ENCODE measurements at regions not wholly inside any gene's neighbourhood (a gene's known extent, or its start where the extent isn't known, plus 50 kb on each side); places are given as distances from the start of the nearest gene placed in this dataset.
"Not testable (repeated sequence)": the region's sequence is repeated elsewhere in the genome, so short reads cannot be mapped to it uniquely, and the experiment has no call there.

DNA sequence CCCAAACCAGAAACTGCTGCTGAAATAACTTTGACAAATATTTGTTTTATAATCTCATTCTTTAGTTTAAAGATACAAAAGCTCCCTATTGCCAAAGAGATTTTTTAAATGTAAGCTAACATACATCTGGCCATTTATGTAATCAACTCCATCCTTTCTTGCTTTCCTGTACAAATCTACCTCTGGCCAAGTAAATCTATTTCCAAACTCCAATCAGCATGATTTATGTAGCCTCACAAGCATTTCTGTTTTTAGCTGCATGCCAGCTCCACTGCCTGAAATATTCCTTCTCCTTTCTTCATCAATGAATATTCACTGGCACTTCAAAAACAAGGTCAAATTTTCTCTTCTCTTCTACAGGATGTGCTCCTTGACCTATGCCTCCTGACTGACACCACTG is 80.0 kb downstream of the SHOX2 start:
- peak; percentile 42 to 77 (median 53) for DNase-seq

DNA sequence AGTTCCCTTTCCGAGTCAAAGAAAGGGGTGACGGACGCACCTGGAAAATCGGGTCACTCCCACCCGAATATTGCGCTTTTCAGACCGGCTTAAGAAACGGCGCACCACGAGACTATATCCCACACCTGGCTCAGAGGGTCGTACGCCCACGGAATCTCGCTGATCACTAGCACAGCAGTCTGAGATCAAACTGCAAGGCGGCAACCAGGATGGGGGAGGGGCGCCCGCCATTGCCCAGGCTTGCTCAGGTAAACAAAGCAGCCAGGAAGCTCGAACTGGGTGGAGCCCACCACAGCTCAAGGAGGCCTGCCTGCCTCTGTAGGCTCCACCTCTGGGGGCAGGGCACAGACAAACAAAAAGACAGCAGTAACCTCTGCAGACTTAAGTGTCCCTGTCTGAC is 86.3 kb downstream of the SHOX2 start:
- not testable (repeated sequence) for DNase-seq

DNA sequence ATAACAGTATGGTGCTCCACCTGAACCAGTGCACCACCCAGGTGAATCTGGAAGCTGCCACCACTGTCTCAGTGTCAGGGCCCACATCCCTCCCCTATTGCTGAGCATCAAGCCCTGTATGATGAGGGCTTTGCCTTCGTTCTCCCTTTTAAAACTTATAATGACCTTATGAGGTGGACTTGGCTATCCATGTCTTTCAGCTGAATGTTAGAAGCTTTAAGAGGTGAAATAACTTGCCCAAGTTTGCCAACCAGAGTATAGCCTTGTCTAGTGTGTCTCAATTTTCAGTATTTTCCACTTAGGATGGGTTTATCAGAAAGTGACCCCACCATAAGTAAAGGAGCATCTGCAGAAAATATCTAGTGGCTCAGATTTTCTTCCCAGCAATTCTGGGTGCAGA is 87.8 kb downstream of the SHOX2 start:
- no peak for DNase-seq

DNA sequence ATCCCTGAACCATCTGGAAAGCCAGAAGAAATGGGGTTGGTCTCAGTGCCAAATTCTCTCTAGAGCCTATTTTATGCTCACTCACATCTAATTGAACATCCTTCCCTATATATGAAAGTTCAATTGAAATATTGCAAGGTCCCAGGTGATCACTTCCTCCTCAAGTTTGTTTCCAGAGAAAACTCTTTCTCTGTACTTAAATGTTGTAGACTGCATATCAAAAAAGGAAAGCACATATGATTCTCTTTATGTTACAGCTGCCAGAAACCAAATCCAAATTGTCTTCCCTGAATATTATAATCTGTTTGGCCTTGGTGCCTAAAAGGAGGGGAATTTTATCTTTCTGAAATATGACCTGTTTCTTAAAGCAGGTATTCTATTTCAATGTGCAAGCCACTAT is 93.3 kb downstream of the SHOX2 start:
- peak in 1 of 3 donors; percentile 55 for DNase-seq

DNA sequence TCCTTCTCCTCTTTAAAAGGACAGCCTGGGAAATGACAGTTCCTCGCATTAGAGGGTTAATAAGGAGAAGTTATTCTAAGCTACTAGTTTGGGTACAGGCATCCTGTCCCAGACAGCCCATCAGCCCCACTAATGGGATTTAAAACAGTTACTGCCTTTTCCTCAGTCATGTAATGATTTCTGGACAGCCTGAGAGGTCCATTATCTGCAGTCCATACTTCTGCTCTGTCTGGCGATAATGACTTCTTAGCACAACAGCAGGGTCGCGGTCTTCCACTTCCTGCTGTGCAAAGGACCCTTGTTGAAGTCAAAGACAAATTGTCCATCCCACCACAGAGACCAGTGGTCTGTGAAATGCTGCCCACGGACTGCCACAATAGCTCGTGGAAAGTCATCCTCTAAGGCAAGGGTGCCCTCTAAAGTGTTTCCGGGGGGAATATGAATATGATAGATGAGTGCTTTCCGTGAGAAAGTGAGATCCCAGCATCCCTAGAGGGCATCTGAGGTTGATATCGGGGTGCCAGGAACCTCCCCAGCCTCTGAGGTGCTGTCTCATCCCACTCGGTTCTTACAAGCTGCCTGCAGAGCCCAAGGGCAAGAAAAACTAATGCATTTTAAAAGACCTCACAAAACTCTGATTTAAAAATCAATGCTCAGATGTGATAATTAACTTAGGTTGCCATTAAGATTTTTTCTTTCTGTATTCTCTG is 100.7 kb downstream of the SHOX2 start:
- no peak for DNase-seq

DNA sequence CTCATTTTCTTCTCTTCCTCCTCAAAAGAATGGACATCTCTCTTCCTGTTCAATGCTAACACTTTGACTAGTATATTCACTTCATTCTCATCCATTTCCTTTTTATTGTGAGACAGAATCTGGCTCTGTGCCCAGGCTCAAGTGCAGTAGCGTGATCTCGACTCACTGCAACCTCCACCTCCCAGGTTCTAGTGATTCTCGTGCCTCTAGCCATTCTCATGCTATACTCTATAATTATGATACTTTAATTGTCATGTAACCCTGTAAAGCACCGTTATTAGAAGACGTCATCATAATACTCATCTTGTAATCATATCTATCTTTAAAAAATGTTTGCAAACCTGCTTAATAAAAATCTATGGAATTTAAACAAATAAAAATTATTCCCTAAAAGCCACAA is 107.0 kb downstream of the SHOX2 start:
- DNase-seq = no peak

DNA sequence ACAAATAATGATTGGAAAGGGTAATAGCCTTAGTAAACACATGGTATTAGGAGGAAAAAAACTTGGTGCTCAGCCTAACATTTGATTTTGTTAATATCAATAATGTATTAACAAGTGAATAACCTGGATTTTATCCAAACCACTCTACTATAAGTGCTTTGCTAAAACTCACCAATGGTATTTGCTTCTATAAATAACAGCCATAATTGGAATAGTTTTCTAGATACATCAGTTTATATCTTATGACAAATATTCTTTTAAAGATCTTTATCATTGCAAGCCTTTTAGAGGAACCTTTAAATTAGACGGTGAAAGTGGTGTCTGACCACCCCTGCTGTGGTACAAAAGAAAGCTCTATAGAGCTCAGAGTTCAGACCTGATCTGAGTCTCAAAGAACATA is 123.9 kb downstream of the SHOX2 start:
- DNase-seq = no peak

DNA sequence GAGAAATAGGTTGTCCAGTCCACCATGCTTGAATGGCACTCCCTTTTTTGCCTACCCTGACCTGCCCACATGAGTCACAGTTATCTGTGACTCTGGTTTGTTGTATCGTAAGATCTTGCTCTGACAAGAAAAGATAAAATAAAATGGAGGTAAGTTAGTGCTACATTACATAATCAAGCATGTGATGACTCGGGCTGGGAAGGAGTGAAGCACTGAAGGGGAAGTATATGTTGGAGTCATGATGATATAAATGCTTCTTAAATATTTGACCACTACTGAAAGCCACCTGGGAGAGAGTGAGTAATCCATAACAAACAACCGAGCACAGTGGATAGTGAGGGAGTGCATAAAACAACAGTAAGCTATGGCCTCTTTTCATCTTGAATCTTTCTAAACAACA is 124.4 kb downstream of the SHOX2 start:
- no peak for DNase-seq

DNA sequence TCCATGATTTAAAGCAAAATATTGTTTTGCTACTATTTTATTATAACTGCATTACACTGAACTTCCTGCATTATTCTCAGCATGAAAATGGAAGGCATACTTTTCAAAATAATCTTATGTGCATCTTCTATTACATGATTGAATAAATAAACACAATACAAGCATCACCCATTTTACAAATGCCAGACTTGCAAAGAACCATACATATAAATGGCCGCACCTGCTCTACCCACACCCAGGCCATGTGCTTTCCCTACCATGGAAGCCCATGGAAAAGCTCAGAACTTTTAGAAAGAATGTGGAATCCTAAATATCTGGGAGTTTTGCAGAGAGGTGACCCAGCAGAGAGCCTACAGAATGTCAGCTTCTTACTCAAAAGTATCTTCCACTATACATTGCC is 127.2 kb downstream of the SHOX2 start:
- no peak for DNase-seq

DNA sequence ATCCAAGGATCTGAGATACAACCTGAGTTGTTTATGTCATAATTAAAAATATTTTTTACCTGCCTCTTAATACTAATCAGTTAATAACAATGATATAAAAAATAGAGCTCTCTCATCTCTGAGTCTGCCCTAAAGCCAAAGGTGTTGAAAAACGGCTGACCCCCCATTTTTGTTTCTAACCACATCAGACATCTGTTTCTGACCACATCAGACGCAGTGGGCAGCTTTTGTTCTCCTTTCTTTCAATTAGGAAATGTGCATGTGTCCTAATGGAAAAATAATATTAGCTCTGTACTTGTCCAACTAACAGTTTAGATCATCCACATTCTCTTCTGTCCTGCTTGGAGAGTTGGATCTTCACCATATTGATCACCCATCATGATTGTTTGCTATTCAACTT is 144.6 kb downstream of the SHOX2 start:
- no peak for DNase-seq

DNA sequence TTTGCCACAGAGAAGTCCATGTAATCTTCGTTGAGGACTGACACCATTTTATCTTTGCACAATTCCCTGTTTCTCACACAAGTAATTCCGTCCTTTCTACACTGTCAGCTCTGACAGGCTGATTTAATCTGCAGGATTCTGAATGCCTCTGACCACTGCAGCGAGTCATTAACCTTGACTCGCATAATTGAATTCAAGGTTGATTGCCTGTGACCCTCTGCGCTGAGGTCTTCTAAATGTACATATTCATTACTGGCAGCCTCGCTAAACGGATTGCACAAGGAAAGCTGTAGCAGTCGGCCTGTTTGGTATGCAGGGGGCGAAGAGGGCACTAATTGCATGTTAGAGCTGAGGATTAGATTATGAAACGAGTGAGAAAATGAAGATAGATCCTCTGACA is 147.8 kb downstream of the SHOX2 start:
- no peak for DNase-seq

DNA sequence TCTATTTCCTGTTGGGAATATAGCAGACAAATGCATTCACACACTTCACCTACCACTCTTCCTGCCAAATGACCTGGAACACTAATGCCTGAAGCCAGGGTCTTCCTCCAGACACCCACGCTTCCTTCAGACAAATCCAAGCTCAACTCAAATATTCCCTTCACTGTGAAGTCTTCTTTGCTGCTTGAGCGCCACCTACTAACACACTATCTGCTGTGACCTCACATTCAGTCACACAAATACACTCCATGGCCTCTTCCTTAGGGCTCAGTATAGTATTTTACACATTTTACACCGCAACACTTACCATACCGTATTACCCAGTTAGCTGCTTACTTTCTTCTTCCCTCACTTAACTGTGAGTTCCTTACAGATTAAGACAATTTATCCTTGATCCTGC is 149.4 kb downstream of the SHOX2 start:
- peak in 1 of 3 donors; percentile 17 for DNase-seq

DNA sequence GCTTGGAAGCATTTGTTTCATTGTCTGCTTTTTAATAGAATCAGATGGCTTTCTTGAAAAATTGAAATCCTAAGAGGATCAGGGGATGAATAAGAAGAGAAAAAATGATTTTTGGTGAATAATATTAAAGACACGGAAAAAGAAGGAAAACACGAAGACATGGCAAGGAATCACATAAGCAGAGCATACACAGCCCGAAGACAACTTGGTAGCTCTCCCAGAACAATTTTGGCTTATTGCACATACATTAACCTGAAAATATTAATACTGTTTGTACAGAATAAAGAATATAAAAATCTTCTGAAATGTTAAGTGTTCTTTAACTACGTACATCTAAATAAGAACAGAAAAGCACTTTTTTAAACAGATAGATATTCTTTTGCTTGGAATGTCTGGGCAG is 150.0 kb downstream of the SHOX2 start:
- DNase-seq = peak; percentile 3 to 55 (median 28)

DNA sequence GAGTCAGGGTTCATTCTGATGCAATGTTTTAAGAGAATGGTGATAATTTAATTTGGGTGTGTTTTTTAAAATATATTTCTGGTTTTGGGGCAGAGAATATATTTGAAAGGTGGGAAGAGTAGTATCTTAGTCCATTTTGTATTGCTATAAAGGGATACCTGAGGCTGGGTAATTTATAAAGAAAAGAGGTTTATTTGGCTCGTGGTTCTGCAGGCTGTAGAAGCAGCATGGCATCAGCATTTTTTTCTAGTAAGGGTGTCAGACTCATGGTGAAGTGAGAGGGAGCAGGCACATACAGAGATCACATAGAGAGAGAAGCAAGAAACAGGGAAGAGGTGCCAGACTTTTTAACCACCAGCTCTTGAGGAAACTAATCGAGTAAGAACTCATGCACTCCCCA is 152.7 kb downstream of the SHOX2 start:
- no peak for DNase-seq

DNA sequence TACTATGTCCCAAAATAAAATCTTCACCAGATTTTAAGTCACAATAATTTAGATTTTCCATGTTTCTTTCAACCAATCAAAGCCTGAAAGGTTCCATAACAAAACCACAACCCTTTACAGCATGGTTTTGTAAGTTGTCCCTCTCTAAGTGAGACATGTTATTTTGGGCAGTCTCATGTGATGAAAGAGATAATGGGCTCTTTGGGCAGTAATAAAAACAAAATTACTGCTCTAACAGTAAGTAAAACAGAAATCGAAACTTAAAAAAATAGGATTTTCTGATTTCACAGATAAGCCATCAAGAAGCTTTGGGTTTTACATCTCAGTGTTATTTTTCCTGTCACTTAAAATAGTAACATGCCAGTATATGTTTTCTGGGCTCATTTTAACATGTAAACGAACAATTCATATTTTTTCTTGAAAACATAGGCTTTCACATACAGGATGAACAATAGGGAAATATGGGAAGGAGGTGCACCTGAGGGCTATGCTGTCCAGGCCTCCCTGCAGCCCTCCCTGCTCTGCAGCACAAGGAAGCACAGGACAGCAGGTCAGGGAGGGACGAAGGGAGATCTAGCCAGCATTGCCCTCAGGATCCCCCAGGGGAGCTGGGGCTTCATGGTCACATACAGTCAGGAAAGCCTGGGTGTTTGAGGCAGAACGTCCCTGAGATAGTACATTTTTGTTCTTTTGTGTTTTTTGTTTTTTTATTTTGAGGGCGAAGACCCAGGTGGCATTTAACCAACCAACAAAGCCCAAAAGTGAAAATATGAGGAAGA is 157.4 kb downstream of the SHOX2 start:
- DNase-seq = no peak

DNA sequence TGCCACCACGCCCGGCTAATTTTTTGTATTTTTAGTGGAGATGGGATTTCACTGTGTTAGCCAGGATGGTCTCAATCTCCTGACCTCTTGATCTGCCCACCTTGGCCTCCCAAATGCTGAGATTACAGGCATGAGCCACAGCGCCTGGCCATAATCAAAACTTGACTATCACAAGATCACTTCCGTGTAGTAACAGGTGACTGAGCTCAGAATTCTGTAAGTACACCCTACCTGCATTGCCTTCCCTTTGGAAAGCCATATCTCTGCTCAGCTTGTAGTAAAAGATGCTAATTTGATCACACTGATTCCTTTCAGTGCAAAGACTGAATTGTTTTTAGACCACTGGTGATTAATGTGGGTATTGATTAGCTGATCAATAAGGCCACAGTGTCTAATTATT is 167.1 kb downstream of the SHOX2 start:
- DNase-seq = no peak

DNA sequence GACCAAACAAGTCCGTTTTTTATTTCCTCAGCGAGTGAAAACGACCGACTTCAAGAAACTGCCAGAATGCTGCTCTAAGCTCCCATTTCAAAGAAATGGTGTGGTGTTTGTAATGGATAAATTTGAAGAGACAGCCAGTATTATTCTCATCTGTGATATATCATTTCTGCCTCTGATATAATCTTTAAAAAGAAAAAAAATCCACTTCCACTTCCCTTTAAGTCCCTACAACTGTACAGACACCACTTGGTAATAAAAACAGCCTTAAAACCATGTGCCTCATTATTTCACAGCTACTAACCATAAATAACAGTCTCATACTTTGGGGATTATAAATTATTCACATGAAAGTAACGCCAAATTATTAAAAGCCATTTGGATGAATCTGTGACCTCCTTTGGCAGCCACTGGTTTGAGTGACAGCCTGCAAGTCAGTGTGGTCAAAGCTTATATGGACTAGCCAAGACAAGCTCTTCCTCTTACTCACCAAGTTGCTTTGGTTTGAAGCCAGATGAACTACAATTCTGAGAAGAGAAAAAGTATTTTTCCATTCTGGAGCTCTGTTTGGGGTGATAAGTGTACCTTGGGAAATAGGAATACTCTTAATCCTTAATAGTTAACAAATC is 168.0 kb downstream of the SHOX2 start:
- peak; percentile 57 to 78 (median 69) for DNase-seq

DNA sequence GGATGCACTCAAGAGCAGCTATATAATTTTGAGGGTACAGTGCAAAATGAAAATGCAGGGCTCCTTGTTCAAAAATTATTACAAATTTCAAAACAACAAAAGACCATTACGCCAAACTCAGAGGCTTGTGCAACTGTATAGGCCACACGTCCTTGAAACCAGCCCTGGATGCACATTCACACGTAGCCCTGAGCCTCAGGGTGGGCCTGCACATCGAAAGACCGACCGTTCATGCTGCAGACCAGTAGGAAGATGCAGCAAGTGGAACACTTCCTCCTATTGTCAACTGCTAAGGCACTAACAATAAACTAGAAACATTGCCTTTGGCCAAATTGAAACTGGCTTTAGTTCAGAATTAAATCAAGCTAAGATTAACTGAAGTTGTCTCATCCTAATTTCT is 174.7 kb downstream of the SHOX2 start:
- no peak for DNase-seq

DNA sequence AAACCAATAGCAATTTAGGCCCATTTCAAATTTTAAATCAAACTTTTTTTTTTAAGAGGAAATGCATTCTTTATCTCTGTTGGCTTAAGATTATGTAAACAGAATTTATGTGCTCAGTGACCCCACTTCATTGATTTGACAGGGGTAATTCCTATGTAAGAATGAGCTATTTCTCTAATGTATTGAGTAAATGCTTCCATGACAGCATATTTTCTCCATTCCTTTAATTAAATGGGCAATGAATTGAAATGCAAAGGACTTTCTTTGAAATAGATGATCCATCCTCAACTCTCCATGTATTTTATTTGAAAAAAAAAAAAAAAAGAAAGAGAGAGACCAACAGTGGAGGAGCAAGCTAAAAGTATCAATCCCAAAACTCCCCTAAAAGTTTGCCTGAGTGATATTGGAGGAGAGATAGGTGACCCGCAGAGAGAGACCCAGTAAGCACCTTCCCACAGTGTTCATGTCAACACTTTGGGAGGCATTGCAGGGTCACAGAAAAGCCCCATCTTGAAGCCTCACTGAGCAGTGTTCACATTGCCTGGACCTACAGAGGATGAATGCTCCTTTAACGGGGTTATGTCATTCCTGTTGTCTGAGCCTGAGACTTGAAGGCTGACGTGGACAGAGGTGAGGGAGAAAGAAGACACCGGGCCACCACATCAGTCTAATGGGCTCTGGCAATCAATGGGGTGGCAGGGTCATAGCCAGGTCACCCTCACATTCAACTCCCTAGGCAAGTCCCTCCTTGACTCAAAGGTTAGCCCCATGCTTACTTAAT is 176.0 kb downstream of the SHOX2 start:
- DNase-seq = no peak

DNA sequence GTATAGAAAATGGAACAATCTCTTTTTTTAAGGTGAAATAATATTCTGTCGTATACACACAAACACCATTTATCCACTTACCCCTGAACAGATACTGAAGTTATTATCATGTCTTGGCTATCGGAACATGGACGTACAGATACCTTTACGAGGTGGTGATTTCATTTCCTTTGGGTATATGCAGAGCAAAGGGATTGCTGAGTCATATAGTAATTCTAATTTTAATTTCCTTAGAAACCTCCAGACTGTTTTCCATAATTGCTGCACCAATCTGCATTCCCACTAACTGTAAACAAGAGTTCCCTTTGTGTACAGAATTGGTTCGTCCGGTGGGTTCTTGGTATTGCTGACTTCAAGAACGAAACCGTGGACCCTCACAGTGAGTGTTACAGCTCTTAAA is 179.4 kb downstream of the SHOX2 start:
- DNase-seq = no peak

DNA sequence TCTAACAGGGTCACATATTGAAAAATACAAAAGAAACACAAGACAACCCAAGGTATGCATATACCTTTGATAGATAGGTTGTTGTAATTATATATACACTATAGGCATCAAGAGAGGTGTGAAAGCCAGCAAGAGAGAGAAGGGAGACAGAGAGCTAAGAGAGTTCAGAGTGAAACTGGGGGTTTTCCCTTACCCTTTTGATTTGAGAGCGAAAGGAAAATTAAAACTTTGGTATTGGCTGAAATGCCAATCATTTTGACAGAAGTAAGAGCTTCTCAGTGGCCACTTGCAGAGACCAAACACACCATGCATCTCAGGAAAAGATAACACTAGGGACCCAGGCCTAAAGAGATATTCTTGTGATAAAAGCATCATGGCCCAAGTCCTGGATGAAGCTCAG is 183.6 kb downstream of the SHOX2 start:
- no peak for DNase-seq

DNA sequence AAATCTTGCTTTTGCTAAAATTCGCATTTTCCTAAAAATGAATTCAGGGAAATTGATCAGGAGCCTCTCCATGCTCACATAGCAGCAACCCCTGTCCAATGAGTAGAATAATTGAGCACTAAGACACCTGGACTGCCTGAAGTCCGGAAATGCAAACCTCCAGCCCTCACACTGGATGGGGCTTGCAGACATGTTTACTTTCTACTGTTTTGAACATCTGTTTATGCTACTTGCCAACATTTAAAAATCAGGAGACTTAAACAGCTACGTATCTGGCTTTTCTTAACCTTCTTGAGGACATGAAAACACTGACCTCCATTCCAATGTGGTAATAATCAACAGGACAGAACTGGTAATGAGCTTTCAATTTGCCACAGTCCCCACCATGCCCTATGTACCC is 184.4 kb downstream of the SHOX2 start:
- DNase-seq = peak; percentile 34 to 78 (median 60)

Data from muscle of back (tissue), 3 donors.